ENCODE measurements at regions not wholly inside any gene's neighbourhood (a gene's known extent, or its start where the extent isn't known, plus 50 kb on each side); places are given as distances from the start of the nearest gene placed in this dataset.

DNA sequence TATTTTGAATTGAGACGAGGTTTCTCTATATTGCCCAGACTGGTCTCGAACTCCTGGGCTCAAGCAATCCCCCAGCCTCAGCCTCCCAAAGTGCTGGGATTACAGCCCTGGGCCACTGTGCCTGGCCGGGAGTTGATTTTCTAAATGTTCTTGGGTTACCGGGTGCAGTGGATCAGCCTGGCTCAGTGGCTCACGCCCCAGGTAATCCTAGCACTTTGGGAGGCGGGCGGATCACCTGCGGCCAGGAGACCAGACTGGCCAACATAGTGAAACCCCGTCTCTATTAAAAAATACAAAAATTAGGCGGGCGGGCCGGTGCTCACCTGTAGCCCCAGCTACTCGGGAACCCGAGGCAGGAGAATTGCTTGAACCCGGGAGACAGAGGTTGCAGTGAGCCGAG, 106.9 kb upstream of the LARP1 start:
- no peak for TF ChIP-seq POLR2A (IDR thresholded peaks at IDR 0.05)
- TF ChIP-seq, protein P1, sequence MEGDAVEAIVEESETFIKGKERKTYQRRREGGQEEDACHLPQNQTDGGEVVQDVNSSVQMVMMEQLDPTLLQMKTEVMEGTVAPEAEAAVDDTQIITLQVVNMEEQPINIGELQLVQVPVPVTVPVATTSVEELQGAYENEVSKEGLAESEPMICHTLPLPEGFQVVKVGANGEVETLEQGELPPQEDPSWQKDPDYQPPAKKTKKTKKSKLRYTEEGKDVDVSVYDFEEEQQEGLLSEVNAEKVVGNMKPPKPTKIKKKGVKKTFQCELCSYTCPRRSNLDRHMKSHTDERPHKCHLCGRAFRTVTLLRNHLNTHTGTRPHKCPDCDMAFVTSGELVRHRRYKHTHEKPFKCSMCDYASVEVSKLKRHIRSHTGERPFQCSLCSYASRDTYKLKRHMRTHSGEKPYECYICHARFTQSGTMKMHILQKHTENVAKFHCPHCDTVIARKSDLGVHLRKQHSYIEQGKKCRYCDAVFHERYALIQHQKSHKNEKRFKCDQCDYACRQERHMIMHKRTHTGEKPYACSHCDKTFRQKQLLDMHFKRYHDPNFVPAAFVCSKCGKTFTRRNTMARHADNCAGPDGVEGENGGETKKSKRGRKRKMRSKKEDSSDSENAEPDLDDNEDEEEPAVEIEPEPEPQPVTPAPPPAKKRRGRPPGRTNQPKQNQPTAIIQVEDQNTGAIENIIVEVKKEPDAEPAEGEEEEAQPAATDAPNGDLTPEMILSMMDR (IDR thresholded peaks at IDR 0.05): no peak

Data from Peyer's patch (tissue), 4 donors.